Uterus (tissue), 3 donors: ENCODE measurements at regions not wholly inside any gene's neighbourhood (a gene's known extent, or its start where the extent isn't known, plus 50 kb on each side); places are given as distances from the start of the nearest gene placed in this dataset.

ENCODE experiments used
- DNase-seq, 2 donors: peaks; one replicate each; pipeline ENCODE4 v3.0.0-alpha.2; 2019 to 2020
- H3K27ac ChIP-seq, 2 donors: fragments of 200-600 bp; sonication (generic); 1 replicate in 1 of 2; 2 replicates in 1 of 2; pipeline ENCODE4 v1.5.1; 2016 to 2018
- H3K27me3 ChIP-seq, 2 donors: fragments of 200-600 bp; sonication (generic); one replicate each; pipeline ENCODE4 v1.5.1; 2018 to 2019; ENCODE audit warnings: control low read depth in 1 of 2
- H3K36me3 ChIP-seq, 2 donors: fragments of 200-600 bp; sonication (generic); one replicate each; pipeline ENCODE4 v1.5.1; 2019; ENCODE audit warnings: control low read depth in 1 of 2
- H3K4me1 ChIP-seq, 2 donors: fragments of 200-600 bp; sonication (generic); one replicate each; pipeline ENCODE4 v1.5.1; 2018 to 2019; ENCODE audit warnings: control low read depth in 1 of 2
- H3K4me3 ChIP-seq, 2 donors: fragments of 200-600 bp; sonication (generic); 1 replicate in 1 of 2; 2 replicates in 1 of 2; pipeline ENCODE4 v1.5.1; 2018 to 2019; ENCODE audit warnings: mild to moderate bottlenecking in 1 of 2
- H3K9me3 ChIP-seq, 2 donors: fragments of 200-600 bp; sonication (generic); one replicate each; pipeline ENCODE4 v1.5.1; 2019; ENCODE audit warnings: control low read depth in 1 of 2
- POLR2A ChIP-seq, 2 donors: fragments of 450-650 bp; IDR thresholded peaks; one replicate each; pipeline ENCODE4 v1.6.1; 2016; ENCODE audit warnings: antibody characterized with exemption in 2 of 2, mild to moderate bottlenecking in 1 of 2, moderate library complexity in 1 of 2
- intact Hi-C: fragments of 100-400 bp; cut with DNase I; formaldehyde crosslinking; loops from one replicate; pipeline ENCODE4 v1.15.1; 2023; ENCODE audit warnings: low total_unique reads
- TF ChIP-seq, protein P1 (sequence below), 4 experiments: fragments of 200-600 bp in 2 of 4; fragments of 450-650 bp in 2 of 4; sonication (generic) in 2 of 4; IDR thresholded peaks; one replicate each; pipeline ENCODE4 v1.5.1; 2016 to 2019; ENCODE audit warnings: antibody characterized with exemption in 4 of 4, mild to moderate bottlenecking in 2 of 4, moderate library complexity in 1 of 4
- donor health status: DM: yes; HTN: yes; CAD: no.

- Histone ChIP-seq H3K4me1 (no peaks in the 10 kb centered on the region), H3K4me3 (no peak overlapping the region), H3K27me3 (no peaks in the 10 kb centered on the region), H3K9me3 (no peaks in the 10 kb centered on the region), H3K27ac (no peak overlapping the region), H3K36me3 (no peaks in the 10 kb centered on the region)
- no peak for DNase-seq
- intact Hi-C loops: no loop called here
- TF ChIP-seq, protein P1, sequence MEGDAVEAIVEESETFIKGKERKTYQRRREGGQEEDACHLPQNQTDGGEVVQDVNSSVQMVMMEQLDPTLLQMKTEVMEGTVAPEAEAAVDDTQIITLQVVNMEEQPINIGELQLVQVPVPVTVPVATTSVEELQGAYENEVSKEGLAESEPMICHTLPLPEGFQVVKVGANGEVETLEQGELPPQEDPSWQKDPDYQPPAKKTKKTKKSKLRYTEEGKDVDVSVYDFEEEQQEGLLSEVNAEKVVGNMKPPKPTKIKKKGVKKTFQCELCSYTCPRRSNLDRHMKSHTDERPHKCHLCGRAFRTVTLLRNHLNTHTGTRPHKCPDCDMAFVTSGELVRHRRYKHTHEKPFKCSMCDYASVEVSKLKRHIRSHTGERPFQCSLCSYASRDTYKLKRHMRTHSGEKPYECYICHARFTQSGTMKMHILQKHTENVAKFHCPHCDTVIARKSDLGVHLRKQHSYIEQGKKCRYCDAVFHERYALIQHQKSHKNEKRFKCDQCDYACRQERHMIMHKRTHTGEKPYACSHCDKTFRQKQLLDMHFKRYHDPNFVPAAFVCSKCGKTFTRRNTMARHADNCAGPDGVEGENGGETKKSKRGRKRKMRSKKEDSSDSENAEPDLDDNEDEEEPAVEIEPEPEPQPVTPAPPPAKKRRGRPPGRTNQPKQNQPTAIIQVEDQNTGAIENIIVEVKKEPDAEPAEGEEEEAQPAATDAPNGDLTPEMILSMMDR (IDR thresholded peaks at IDR 0.05): no peak
- no peak for TF ChIP-seq POLR2A (IDR thresholded peaks at IDR 0.05)
Measured at GRCh38 chr21:18711662-18712061, 308.1 kb upstream of the TMPRSS15 start.

DNA sequence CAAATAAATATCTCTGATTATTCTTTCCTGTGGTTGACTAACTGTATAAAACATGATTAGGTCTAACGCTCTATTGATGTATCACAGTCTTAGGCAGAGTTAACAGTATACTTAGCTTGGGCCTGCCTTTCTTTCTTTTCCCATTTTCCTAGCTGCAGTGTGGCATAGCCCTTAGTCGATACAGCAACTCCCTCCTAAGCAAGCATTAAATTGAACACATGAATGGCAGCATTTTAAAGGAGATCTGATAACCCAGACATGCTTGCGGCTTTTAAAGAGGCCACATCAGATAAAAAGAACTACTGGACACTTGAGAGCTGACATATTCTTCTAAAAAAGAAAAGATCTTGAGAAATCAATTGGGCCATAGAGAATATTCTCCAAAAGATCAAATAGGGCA lies 312.0 kb upstream of the TMPRSS15 start:
- H3K4me1 ChIP-seq: no peaks in the 10 kb centered on the region
- no peaks in the 10 kb centered on the region for H3K27me3 ChIP-seq
- H3K27ac ChIP-seq: no peak overlapping the region
- intact Hi-C loops: no loop called here
- no peak for DNase-seq
- no peak overlapping the region for H3K4me3 ChIP-seq
- TF ChIP-seq, protein P1 (IDR thresholded peaks at IDR 0.05): no peak
- TF ChIP-seq POLR2A (IDR thresholded peaks at IDR 0.05): no peak
- H3K36me3 ChIP-seq: no peaks in the 10 kb centered on the region
- no peaks in the 10 kb centered on the region for H3K9me3 ChIP-seq

- DNase-seq: no peak
- Histone ChIP-seq H3K4me1 (no peaks in the 10 kb centered on the region), H3K27ac (no peak overlapping the region), H3K9me3 (no peaks in the 10 kb centered on the region), H3K4me3 (no peak overlapping the region), H3K27me3 (no peaks in the 10 kb centered on the region), H3K36me3 (no peaks in the 10 kb centered on the region)
- TF ChIP-seq POLR2A (IDR thresholded peaks at IDR 0.05): no peak
- TF ChIP-seq, protein P1 (IDR thresholded peaks at IDR 0.05): no peak
- intact Hi-C loops: no loop called here
Measured at GRCh38 chr21:18716578-18717138, 313.1 kb upstream of the TMPRSS15 start.

- no peak overlapping the region for H3K4me3 ChIP-seq
- H3K9me3 ChIP-seq: no peaks in the 10 kb centered on the region
- no peaks in the 10 kb centered on the region for H3K27me3 ChIP-seq
- no peak overlapping the region for H3K27ac ChIP-seq
- intact Hi-C loops: no loop called here
- DNase-seq: no peak
- H3K4me1 ChIP-seq: no peaks in the 10 kb centered on the region
- H3K36me3 ChIP-seq: no peaks in the 10 kb centered on the region
- TF ChIP-seq POLR2A (IDR thresholded peaks at IDR 0.05): no peak
- TF ChIP-seq, protein P1 (IDR thresholded peaks at IDR 0.05): no peak
Measured at GRCh38 chr21:18722193-18722592, 318.6 kb upstream of the TMPRSS15 start.

DNA sequence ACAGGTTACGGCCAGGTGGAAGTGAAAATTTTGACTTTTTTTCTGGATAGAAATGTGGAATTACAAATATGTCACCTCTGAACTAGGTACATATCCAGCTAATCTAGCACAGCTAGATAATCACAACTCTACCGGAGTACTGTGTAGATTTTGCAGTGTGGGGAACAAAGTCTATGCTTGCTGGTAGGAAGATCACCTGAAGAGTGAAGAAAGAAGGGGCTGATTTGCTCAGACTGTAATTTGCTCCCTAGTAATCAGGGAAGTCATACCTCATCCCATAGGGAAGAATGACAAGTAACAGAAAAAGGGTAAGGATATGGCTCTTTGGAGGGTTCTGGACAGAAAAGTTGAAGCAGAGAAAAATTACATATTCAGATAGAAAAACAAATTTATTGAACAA lies 319.6 kb upstream of the TMPRSS15 start:
- H3K4me3 ChIP-seq: no peak overlapping the region
- H3K4me1 ChIP-seq: no peaks in the 10 kb centered on the region
- no peak for DNase-seq
- H3K36me3 ChIP-seq: no peaks in the 10 kb centered on the region
- intact Hi-C loops: no loop called here
- TF ChIP-seq, protein P1 (IDR thresholded peaks at IDR 0.05): no peak
- no peak for TF ChIP-seq POLR2A (IDR thresholded peaks at IDR 0.05)
- H3K27me3 ChIP-seq: no peaks in the 10 kb centered on the region
- H3K27ac ChIP-seq: no peak overlapping the region
- no peaks in the 10 kb centered on the region for H3K9me3 ChIP-seq
